ENCODE measurements at regions not wholly inside any gene's neighbourhood (a gene's known extent, or its start where the extent isn't known, plus 50 kb on each side); places are given as distances from the start of the nearest gene placed in this dataset.
A peak's percentile ranks its signal among the peaks of the same experiment; 100 is the strongest.

DNA sequence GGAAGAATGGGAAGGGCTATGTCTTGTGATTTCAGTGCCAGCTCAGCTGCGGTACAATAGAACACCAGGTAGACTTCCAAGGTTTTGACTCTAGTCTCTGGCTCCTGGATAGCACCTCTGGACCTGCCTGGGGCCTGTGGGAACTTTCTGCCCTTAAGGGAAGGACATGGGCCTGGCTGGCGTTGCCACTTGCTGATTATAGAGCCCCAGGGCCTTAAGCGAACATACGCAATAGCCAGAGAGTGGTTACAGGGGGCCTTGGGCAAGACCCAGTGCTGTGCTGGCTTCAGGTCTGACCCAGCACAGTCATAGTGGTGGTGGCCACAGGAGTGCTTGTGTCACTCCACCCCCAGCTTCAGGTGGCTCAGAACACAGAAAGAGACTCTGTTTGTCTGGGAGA is 131.1 kb upstream of the COL21A1 start:
- no peak for DNase-seq (ENCODE audit: low spot score)

DNA sequence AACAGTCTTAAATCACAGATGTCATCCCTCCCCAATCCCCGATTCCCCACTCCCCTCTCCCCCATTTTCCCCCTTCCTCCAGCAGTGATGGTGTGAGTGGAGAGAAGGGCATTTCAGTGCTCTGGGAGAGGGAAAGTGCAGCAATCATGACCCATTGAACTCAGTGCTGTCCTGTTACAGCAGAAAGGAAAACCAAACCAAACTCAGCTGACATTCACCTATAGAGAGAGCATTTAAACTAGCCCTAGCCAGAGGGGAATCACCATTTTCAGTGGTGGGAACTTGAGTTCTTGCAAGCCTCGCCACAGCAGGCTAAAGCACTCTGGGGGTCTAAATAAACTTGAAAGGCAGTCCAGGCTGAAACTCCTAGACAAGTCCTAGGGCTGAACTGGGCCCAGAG is 129.9 kb upstream of the COL21A1 start:
- no peak for DNase-seq (ENCODE audit: low spot score)

DNA sequence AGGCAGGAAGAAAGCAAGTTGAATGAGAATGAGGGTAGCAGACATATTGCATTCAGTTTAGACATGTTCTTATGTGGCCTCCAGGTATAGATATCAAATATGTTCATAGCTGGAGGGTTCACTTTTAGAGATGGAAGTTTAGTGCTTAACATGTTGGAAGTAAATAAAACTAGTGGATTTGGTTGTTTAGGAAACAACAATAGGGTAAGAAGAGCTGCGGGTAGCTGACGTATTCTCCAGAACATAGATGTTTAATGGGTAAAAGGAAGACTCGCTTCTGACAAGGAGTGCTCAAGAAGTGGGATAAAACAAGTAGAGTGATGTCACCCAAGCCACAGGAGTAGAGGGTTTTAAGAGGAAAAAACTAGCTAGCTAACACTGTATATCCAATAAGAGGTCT is 128.4 kb upstream of the COL21A1 start:
- no peak for DNase-seq (ENCODE audit: low spot score)

DNA sequence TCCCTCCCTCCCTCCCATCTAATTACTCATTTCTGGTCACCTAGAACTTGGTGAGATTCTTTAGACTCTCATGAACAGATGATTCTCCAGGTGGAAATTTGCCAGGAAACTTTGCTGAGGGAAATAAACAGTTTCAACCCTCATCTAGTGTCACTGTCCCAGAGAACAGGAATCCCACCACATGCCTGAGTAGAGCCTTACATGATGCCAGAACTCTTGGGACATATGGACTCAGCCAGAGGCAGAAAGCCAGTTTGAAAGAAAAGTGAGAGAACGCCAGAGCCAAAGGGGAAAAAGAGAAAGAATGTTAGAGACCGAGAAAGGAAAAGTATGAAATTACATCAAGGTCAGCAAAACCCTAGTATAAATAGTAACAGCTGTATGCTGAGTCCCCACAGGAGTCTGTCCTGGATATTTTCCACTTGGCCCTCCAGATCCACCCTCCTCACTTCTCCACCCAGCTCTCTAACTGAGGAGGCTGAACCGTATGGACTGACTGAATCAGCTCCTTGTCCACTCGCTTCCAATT is 127.5 kb upstream of the COL21A1 start:
- DNase-seq (ENCODE audit: low spot score) = no peak

DNA sequence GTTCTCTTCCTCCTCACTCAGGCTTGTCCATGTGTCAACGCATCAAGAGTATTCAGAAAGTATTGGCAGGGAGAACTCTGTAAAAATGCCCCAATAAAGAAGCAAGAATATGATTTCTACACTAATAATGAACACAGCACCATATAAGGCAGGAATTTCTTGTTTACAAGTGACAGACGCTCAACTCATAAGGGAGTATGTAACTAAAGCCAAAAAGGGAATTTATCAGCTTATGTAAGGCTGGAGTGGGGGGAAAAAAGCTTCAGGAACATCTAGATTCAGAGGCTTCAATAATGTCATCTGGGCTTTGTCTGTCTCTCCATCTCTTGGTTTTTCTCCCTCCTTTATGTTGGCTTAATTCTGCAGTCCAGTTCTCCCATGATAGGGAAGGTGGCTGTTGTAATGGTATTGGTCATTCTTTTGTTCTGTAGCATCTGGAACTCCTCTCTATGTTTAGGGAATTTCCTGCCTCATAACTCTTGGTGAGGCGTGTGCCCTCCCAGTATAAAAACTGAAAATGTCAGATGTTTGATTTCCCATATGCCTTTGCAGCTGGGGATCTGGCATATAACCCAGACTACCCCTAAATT is 125.1 kb upstream of the COL21A1 start:
- no peak for DNase-seq (ENCODE audit: low spot score)

DNA sequence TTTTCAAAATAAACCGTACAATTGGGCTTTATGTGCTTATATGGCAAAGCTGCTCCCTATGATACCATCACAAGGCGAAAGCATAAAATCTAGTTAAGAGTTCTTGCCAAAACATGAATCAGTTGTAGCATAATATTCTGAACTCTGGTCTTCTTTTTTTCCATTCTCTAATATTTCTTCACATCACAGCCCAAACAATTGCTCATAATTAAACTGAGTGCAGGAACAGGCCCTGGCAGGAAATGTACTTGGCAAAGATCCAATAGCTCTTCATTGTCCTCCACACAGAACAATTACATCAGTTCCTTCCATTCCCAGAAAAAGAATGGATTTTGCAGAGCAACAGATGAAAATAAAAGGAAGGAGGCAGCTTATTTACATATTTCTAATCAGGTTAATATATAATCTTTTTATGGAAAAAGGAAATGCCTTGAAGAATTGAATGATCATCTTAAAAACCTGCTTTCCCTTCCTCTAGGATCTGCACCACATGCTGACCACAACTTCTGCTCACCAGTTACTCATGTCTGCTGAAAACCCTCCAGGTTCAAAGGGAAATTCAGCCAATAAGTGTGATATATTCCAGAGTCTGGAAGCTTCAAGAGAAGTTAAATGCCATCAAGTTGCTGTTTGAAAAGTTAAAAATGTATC is 123.3 kb upstream of the COL21A1 start:
- no peak for DNase-seq (ENCODE audit: low spot score)

DNA sequence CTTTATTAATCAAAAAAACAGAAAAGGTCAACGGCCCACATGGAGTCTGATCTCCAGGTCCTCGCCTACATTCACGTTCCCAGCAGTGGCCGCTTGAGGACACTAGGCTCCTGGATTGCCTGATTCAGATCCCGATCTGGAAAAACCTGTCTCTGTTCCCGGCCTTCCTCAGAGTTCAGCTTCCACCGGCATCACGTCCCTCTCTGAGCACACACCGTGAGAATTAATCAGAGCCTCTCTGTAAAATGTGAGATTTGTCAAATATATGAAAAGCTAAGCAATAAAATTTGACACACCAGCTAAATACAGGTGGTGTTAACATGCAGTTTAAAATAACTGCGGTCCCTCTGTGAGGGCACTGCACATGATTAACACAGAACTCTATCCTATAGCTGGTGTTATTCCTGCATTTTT is 122.8 kb upstream of the COL21A1 start:
- no peak for DNase-seq (ENCODE audit: low spot score)

DNA sequence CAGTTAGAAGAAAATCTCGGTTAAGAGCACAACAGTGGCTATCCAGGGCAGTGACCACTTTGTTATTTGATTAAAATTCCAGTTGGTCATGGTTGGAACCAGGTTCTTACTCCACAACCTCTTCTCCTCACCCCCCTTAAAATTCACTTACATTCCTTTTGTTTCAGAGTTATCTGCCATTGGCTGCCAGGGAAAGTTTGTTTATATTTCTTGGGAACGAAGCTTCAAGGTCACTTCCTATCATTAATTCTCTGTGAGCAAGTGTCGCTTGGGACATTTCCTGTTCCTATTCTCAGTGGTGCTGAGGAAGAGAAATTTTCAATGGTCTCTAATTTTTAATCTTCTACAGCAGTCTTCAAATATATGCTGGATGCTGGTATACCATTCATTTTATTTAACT is 121.1 kb upstream of the COL21A1 start:
- DNase-seq (ENCODE audit: low spot score) = no peak

DNA sequence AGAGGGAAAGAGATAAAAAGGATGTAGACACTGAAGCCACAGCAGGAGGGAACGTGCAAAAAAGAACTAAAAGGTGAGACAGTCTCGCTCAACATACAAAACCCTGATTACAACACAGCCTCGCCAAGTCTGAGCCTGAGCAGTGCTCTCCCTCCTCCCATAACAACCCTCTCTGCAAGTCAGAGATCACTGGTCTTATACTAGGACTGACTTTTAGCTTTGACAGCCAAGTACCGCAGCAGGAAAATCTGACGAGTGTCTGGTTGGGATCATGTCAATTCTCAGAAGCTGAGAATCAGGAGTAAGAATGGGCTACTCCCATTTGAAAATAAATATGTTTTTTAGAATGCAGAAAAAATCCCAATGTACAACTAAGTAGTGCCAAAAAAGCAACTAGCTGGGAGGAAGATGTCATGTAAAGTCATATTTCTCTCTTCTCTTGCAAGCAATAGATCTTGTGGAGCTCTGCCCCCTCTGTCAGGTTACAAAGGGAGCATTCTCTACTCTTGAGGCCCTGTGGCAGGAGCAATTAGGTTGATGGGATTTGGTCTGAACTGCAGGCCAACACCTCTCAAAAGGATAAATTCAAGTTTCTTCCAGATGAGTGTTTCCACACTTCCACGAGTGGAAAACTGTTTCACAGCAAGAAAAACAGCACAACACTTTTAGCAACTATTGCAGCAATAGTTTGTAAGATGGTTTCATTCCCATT is 118.9 kb upstream of the COL21A1 start:
- no peak for DNase-seq (ENCODE audit: low spot score)

DNA sequence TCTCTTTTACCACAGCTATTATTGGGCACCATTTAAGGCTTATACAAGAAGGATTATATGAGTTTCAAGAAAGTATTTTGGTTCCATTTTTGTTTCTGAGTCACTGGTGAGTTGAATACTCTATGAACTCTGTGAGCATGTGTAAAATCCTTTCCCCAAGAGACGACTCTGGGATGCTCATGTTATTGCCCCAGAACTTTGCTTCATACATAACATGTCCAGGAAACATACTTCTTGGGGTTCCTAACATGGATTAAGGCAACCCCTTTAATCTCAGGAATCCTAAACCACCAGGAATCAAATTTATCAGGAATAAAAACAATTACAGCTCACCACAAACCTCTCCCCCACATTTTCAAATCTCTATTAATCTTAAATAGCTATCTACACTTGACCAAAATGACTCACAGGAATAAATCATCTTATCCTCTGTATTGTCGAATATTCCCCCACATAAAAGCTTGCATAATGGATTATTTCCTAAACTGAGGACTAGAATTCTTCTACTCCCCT is 117.5 kb upstream of the COL21A1 start:
- no peak for DNase-seq (ENCODE audit: low spot score)

DNA sequence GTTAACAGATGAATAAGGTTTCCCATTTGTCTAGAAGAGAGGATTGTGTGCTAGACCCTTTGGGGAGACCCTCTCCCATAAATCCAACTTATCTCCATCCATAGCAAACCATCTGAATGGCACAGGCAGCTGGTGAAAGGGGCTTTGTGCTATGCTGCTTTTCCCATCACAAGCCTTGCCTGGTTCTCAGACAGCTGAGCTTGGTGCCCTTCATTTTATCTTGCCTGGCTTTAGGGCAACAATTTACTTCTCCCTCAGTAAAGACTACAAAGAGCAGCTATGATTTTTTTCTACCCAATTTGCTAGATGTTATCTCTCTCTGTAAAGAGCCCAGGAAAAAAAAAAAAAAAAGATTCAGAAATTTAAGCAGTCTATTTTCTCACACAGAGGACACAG is 117.0 kb upstream of the COL21A1 start:
- no peak for DNase-seq (ENCODE audit: low spot score)

DNA sequence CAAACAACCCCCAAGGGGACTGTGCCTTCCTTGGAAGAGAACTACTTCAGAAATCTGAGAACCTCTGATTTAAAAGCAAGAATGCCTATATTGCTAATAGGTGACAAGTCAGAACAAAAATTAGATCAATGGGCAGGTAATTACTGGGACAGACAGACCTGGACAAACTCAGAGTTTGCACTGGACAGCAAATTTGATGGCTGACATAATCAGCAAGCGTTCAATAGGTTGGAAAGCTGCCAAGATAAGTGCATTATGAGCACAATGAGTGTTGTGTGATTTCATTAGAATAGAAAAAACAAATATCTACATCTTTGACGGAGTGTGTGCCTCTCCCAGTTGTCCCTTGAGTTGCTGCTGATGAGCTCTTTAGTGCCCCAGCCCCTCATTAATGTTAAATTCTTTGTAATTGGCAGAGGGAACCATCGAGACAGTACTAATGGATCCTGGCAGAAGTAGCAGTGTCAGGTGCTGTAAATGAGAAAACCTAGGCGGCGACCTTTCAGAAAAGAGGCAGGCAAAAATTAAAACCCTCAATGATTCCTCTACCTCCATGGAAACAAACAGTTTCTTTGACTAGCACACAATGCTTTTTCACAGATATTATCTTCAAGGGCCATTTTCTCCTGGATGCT is 116.5 kb upstream of the COL21A1 start:
- DNase-seq (ENCODE audit: low spot score) = no peak

DNA sequence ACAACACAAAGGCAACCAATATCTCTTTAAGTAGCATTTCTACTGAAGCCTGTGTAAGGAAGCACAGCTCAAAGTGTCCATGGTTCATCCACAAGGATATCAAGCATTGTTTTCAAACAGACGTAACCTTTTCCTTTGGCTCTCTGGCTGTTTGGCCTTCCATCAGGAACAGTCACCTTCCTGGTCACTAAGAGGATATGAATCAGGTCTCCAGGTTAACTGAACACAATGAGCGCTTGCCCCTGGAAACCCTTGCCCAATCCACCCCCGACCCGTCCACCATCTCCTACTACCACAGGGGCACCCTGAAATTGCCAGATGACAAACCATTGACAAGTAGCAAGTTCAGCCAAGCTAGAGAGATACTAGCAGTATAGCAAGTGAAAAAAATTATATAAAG is 114.4 kb upstream of the COL21A1 start:
- DNase-seq (ENCODE audit: low spot score) = no peak

DNA sequence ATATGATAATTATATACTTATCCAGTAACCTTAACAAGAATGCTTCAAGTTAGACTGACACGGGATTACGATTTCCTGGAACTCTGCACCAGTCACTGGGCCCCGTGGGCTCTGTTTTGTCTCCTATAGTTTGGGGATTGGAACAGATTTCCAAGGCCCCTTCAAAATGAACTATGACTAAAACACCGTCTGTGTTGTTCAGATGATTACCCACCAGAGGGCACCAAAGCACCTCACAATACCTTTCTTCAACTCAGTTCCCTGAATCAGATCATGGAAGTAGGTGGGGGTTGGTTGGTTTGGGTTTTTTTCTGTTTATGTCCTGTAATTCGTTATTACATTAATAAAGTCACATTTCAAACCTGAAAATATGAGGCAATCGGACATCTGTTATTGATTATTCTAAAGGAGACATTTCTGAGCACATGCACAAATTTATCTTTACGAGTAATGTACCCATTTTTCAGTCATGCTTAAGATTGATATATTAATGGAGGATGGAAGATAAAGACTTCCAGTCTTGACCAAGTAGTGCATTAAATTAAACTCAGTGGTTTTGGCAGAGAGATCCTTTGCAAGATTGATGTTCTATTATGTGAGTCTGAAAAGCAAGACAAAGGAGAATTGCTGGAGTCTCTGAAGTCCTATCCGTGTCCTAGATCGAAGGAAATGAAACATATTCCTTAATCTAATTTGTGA is 112.0 kb upstream of the COL21A1 start:
- DNase-seq (ENCODE audit: low spot score) = peak; percentile 42

DNA sequence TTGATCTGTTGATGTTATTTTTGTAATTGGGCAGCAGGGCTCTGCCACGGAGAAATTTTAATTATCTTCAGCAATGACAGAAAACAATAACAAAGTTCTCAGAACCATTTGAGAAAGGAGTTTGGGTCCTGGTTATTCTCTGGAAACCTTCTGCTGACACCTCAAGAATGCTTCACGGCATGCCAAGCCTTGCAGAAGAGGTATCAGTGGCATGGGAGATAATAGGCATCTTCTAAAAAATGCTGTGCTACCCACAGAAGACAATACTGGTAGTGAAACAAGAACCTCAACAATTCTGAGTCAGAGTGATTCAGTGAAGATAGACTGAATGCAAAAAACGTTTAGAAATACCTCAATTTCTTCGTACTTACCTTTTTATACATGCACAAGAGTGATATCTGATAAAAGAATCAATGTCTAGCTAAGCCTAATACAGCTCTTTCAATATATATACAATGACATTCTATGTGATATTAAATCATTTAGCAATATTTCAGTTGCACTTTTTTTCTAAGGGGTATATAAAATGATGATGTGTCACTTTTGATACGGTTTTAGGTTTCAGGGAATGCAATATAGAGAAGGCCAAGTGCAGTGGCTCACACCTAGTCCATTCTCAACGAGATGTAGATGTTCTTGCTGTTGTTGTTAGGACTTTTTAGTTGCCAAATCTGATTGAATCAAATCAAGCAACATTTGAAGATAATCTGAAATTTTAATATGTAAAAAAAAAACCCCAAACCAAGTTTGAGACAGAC is 110.4 kb upstream of the COL21A1 start:
- DNase-seq (ENCODE audit: low spot score) = no peak

DNA sequence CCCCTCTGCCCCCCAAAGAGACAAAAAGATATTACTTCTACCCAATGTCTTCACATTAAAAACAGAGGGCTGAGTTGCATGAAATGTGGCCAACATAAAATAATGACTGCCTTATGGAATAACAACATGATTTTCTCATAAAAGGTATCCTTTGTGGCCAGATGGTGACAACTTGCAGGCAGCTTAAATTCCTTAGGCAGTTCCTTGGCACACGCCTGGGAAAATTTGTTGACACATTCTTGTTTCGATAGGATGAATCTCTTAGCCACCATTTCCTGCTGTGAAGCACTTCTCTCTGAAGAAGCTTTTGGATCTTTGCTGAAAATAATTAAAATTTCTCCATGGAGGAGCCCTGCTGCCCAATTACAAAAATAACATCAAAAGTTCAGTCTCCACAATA is 109.0 kb upstream of the COL21A1 start:
- no peak for DNase-seq (ENCODE audit: low spot score)

DNA sequence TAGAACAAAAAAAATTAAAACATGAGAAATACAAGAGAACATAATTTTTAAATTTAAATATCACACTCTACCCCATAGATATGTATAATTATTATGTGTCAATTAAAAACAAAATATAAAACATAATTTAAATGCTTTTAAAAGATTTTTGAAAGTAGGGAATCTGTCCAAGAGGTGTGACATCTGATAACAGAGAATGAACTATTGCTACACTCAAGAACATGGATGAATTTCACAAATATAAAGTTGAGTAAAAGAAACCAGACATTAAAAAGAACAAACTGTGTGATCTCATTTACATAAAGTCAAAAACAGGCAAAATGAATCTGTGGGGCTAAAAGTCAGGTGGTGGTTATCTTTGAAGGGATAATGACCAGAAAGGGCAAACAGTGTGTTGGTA is 106.5 kb upstream of the COL21A1 start:
- no peak for DNase-seq (ENCODE audit: low spot score)

DNA sequence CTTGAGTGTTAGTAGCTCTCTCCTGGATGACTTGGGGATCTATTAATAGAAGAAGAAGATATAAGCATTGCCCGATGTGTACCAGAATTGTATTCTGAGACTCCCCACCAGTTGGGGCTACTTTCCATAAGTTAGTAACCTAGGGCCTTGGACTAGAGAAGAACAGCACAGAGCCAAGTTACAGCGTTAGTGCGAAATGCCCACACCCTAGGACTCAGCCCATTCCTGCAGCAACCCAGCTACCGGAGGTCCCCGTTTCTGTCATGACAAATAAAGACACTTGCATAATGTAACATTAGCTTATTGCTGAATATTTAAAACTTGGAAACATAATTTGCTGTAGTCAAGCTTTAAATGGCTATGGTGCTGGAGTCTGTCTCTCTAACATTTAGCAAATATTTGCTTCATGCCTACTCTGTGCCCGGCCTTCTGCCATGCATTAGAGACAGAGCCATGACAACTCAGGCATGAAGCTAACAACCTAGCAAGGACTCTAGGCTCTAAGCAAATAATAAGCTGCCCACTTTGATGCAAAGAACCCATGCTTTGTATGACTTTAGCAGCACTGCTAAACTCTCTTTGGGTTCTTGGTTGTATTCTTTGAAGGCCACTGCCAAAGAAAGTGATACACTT is 103.4 kb upstream of the COL21A1 start:
- no peak for DNase-seq (ENCODE audit: low spot score)

DNA sequence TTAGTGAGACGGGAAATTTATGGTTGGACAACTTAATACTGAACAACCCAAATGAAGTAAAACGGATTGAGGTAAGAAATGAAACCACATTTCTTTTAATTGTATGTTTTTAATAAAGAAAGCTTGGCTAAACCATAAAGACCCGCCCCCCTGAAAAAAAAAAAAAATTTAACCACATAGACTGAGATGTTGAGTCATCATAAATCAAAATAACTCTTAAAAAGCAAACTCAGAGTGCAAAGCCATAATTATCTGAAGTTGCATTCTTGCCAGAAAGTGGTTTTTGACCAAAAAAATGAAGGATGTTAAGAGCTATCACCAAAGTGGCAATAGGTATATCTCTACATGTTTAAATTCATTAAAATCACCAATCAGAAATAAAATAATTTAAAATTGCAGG is 101.8 kb upstream of the COL21A1 start:
- no peak for DNase-seq (ENCODE audit: low spot score)

DNA sequence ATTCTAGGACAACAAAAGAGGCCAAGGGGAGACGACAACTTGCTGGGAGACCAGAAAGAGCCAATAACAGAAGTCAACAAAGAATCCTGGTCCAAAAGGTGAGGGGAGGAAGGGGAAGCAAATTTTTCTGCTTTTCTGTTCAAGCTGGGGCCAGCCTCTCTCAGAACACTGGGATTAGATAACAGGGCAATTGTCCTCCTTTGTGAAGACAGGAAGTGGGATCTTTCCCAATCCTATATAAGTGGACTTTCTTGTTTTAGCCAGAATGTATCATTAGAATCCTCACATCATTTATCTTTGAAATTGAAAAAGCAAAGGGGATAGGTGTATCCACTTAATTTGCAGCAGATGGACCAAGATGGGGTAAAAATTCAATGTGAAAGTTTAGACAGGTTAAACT is 101.2 kb upstream of the COL21A1 start:
- DNase-seq (ENCODE audit: low spot score) = no peak

DNA sequence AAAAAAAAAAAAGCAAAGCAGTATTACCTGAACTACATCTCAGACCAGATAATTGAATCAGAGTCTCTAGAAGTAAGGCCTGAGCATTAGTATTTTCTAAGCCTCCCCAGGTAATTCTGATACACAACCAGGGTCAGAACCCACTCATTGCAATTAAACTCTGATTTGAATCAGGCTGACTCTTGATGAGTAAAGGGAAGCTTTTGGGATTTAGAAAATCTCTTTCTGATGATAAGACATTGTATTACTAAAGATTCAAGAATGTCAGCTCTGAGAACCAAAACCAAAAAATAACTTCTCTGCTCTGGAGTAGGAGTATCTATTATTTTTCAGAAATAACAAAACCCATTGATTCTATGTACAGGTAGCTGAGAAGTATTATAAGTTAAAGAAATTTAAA is 100.1 kb upstream of the COL21A1 start:
- DNase-seq (ENCODE audit: low spot score) = no peak
